Panc1 (cell line): ENCODE measurements at regions not wholly inside any gene's neighbourhood (a gene's known extent, or its start where the extent isn't known, plus 50 kb on each side); places are given as distances from the start of the nearest gene placed in this dataset.

ENCODE experiments used
- ATAC-seq: fragments of 200-7000 bp; cut with Tn5 transposase; 2 replicates; pipeline ENCODE4 v1.9.1; 2020; ENCODE audit warnings: mild to moderate bottlenecking, moderate library complexity
- BruUV-seq: library from RNA; stranded (reverse); fragments of 400-500 nt; replicated peaks from 2 replicates; lab custom pipeline; 2021; lab: Mats Ljungman, UMichigan
- CTCF ChIA-PET: fragments of 300-600 bp; sonication (Branson Sonifier 250); formaldehyde crosslinking; loops from one replicate; lab custom pipeline; 2022; ENCODE audit warnings: antibody characterized with exemption; lab: Charles Lee
- POLR2A ChIA-PET: fragments of 300-600 bp; sonication (Branson Sonifier 250); formaldehyde crosslinking; loops from one replicate; lab custom pipeline; 2022; ENCODE audit warnings: antibody characterized with exemption; lab: Charles Lee
- DNase-seq: peaks from one replicate; pipeline ENCODE4 v3.0.0-alpha.2; 2010; ENCODE audit warnings: low read depth, low spot score
- H3K27ac ChIP-seq: 2 replicates; pipeline ENCODE4 v1.5.1; 2011; ENCODE audit warnings: mild to moderate bottlenecking, low read length, inconsistent platforms
- H3K27me3 ChIP-seq: fragments of 200-500 bp; sonication (Bioruptor generic); 2 replicates; pipeline ENCODE4 v1.6.0; 2014; ENCODE audit warnings: low read length, inconsistent platforms; ENCODE audit not compliant: control insufficient read depth, insufficient read depth
- H3K36me3 ChIP-seq: fragments of 200-500 bp; sonication (Bioruptor generic); 2 replicates; pipeline ENCODE4 v1.5.1; 2014; ENCODE audit warnings: inconsistent platforms, mild to moderate bottlenecking, low read length, moderate library complexity; ENCODE audit not compliant: control insufficient read depth, insufficient read depth
- H3K4me1 ChIP-seq: 2 replicates; pipeline ENCODE4 v1.5.1; 2011; ENCODE audit warnings: inconsistent platforms, mild to moderate bottlenecking, low read length, moderate library complexity; ENCODE audit not compliant: control insufficient read depth, insufficient read depth
- H3K4me3 ChIP-seq, 2 experiments: 2 replicates each; pipeline ENCODE4 v1.5.1; 2011 to 2012; ENCODE audit warnings: low read depth in 2 of 2, low read length in 2 of 2, mild to moderate bottlenecking in 2 of 2, inconsistent platforms in 1 of 2, moderate library complexity in 1 of 2
- H3K9me3 ChIP-seq: fragments of 200-500 bp; sonication (Bioruptor generic); 2 replicates; pipeline ENCODE4 v1.5.1; 2014; ENCODE audit warnings: low read depth, mild to moderate bottlenecking, inconsistent platforms, low read length, moderate library complexity; ENCODE audit not compliant: control insufficient read depth, insufficient read depth
- CTCF ChIP-seq: fragments of 450-650 bp; IDR thresholded peaks from 2 replicates; pipeline ENCODE4 v1.5.1; 2017; ENCODE audit warnings: mild to moderate bottlenecking
- POLR2AphosphoS5 ChIP-seq: IDR thresholded peaks from 2 replicates; pipeline ENCODE4 v1.6.1; 2012; ENCODE audit warnings: mild to moderate bottlenecking, low read depth, low read length, moderate library complexity
- REST ChIP-seq, 2 experiments: IDR thresholded peaks; 2 replicates each; pipeline ENCODE4 v1.6.1; 2011 to 2012; ENCODE audit warnings: low read depth in 2 of 2, control low read depth in 1 of 2, low read length in 1 of 2, mild to moderate bottlenecking in 1 of 2, moderate library complexity in 1 of 2; ENCODE audit not compliant: insufficient read depth in 1 of 2
- SIN3A ChIP-seq: IDR thresholded peaks from 2 replicates; pipeline ENCODE4 v1.6.1; 2012; ENCODE audit warnings: low read depth, mild to moderate bottlenecking, low read length, moderate library complexity, borderline replicate concordance; ENCODE audit not compliant: insufficient read depth
- TCF7L2 ChIP-seq: IDR thresholded peaks from 2 replicates; pipeline ENCODE4 v1.6.1; 2011; ENCODE audit warnings: mild to moderate bottlenecking, low read depth, low read length, inconsistent platforms
- in situ Hi-C: cut with HindIII; loops from 2 replicates; pipeline ENCODE4 v1.10.0; 2016; ENCODE audit warnings: low sequenced_read_pairs, low pct_unique_long_range_greater_than_20kb
- intact Hi-C: fragments of 100-400 bp; cut with micrococcal nuclease; formaldehyde crosslinking; loops from one replicate; pipeline ENCODE4 v1.10.0; 2022; ENCODE audit not compliant: unreplicated experiment

GRCh38 chr9:113776194-113776593 is 99.9 kb upstream of the ZNF618 start:
- ChIA-PET POLR2A (no interaction called here), CTCF (no interaction called here)
- no peak overlapping the region for H3K4me3 ChIP-seq
- no peaks in the 10 kb centered on the region for H3K9me3 ChIP-seq
- in situ Hi-C loops (no loop called here), intact Hi-C loops (no loop called here)
- no TSS peak for BruUV-seq
- H3K4me1 ChIP-seq = no peaks in the 10 kb centered on the region
- no peaks in the 10 kb centered on the region for H3K27me3 ChIP-seq
- DNase-seq (no peak), ATAC-seq (no peak)
- TF ChIP-seq POLR2AphosphoS5 = no peak
- TF ChIP-seq REST (IDR thresholded peaks at IDR 0.05; ENCODE audit: insufficient read depth in 1 of 2, low read depth in 2 of 2, low read length in 1 of 2) = no peak
- no peak for TF ChIP-seq TCF7L2
- TF ChIP-seq CTCF = no peak
- TF ChIP-seq SIN3A = no peak
- H3K27ac ChIP-seq = no peak overlapping the region
- no peaks in the 10 kb centered on the region for H3K36me3 ChIP-seq

GRCh38 chr9:113781381-113781780 is 94.7 kb upstream of the ZNF618 start:
- ChIA-PET POLR2A (no interaction called here), CTCF (no interaction called here)
- Histone ChIP-seq H3K27me3 (no peaks in the 10 kb centered on the region), H3K4me1 (no peaks in the 10 kb centered on the region), H3K36me3 (no peaks in the 10 kb centered on the region), H3K27ac (no peak overlapping the region), H3K4me3 (no peak overlapping the region), H3K9me3 (no peaks in the 10 kb centered on the region)
- ATAC-seq = no peak
- in situ Hi-C loops (no loop called here), intact Hi-C loops (no loop called here)
- no TSS peak for BruUV-seq
- no peak for TF ChIP-seq SIN3A
- no peak for TF ChIP-seq POLR2AphosphoS5
- TF ChIP-seq TCF7L2 = no peak
- TF ChIP-seq CTCF = no peak
- no peak for TF ChIP-seq REST (IDR thresholded peaks at IDR 0.05; ENCODE audit: insufficient read depth in 1 of 2, low read depth in 2 of 2, low read length in 1 of 2)
- no peak for DNase-seq
